Kidney (tissue), 13 donors: ENCODE measurements at regions not wholly inside any gene's neighbourhood (a gene's known extent, or its start where the extent isn't known, plus 50 kb on each side); places are given as distances from the start of the nearest gene placed in this dataset.

Experiments used
- DNase-seq, 5 donors: peaks; one replicate each; pipeline ENCODE4 v3.0.0-alpha.2; 2013 to 2020
- FAIRE-seq: peaks from 2 replicates; lab custom pipeline; 2012; peaks lifted over from hg19 to GRCh38; lab: Jason Lieb, UNC
- H3K27ac ChIP-seq, 2 donors: one replicate each; pipeline ENCODE4 v1.7.0; 2013; ENCODE audit warnings: low read depth in 2 of 2, low read length in 2 of 2, inconsistent platforms in 1 of 2
- H3K27me3 ChIP-seq: one replicate; pipeline ENCODE4 v1.7.1; 2013; ENCODE audit warnings: low read length, inconsistent platforms; ENCODE audit not compliant: control insufficient read depth, insufficient read depth
- H3K36me3 ChIP-seq, 3 donors: one replicate each; pipeline versions ENCODE4 v1.7.0 to v1.7.1; 2013; ENCODE audit warnings: low read length in 3 of 3, control low read depth in 1 of 3, inconsistent platforms in 1 of 3; ENCODE audit not compliant: insufficient read depth in 3 of 3, control insufficient read depth in 2 of 3
- H3K4me1 ChIP-seq, 3 donors: one replicate each; pipeline versions ENCODE4 v1.7.0 to v1.7.1; 2013; ENCODE audit warnings: low read length in 3 of 3, inconsistent platforms in 1 of 3, low read depth in 1 of 3; ENCODE audit not compliant: control insufficient read depth in 2 of 3, insufficient read depth in 2 of 3
- H3K4me3 ChIP-seq, 3 donors: one replicate each; pipeline versions ENCODE4 v1.7.0 to v1.8.1; 2013; ENCODE audit warnings: low read length in 3 of 3, control low read depth in 1 of 3, inconsistent platforms in 1 of 3
- H3K9ac ChIP-seq, 3 donors: one replicate each; pipeline versions ENCODE4 v1.7.0 to v1.7.1; 2013; ENCODE audit warnings: low read length in 3 of 3, control low read depth in 1 of 3, inconsistent platforms in 1 of 3
- H3K9me3 ChIP-seq, 3 donors: one replicate each; pipeline versions ENCODE4 v1.7.0 to v1.7.1; 2013; ENCODE audit warnings: low read length in 3 of 3, control low read depth in 1 of 3, inconsistent platforms in 1 of 3; ENCODE audit not compliant: control insufficient read depth in 2 of 3, insufficient read depth in 1 of 3
- CTCF ChIP-seq: IDR thresholded peaks from 3 replicates; pipeline ENCODE4 v1.5.1; 2012; ENCODE audit warnings: mild to moderate bottlenecking, moderate library complexity, borderline replicate concordance; ENCODE audit not compliant: insufficient read depth; ENCODE audit errors: extremely low read depth
- intact Hi-C: fragments of 100-400 bp; cut with DNase I; formaldehyde crosslinking; loops from one replicate; pipeline ENCODE4 v1.11.1; 2022
- donor health status: control.
- donor health status: control.
- donor health status: control.
- donor health status: control.
- donor health status: control.
- donor health status: DM: yes; HTN: yes; CAD: no.
- donor health status: Normal renal cell carcinoma (clear cell type).

GRCh38 chrX:38982370-38982769, 181.1 kb downstream of the MID1IP1 start:
- DNase-seq: no peak
- no peak for TF ChIP-seq CTCF
- peaks cover 0 to 3% (median 0%) of the 10 kb centered on the region in 3 donors for H3K4me1 ChIP-seq
- H3K9me3 ChIP-seq: no peaks in the 10 kb centered on the region
- H3K27me3 ChIP-seq: no peaks in the 10 kb centered on the region
- FAIRE-seq: no peak
- no peak overlapping the region for H3K9ac ChIP-seq
- H3K36me3 ChIP-seq: no peaks in the 10 kb centered on the region
- intact Hi-C loops: no loop called here
- no peak overlapping the region for H3K27ac ChIP-seq
- no peak overlapping the region for H3K4me3 ChIP-seq

GRCh38 chrX:38982843-38983242, 181.6 kb downstream of the MID1IP1 start:
- DNase-seq (no peak), FAIRE-seq (no peak)
- Histone ChIP-seq H3K36me3 (no peaks in the 10 kb centered on the region), H3K27ac (no peak overlapping the region), H3K9ac (no peak overlapping the region), H3K4me3 (no peak overlapping the region), H3K9me3 (no peaks in the 10 kb centered on the region), H3K27me3 (no peaks in the 10 kb centered on the region), H3K4me1 (peaks cover 0 to 3% (median 0%) of the 10 kb centered on the region in 3 donors)
- no peak for TF ChIP-seq CTCF
- intact Hi-C loops: no loop called here

GRCh38 chrX:38985375-38985774, 184.1 kb downstream of the MID1IP1 start:
- no peak overlapping the region for H3K27ac ChIP-seq
- DNase-seq (no peak), FAIRE-seq (no peak)
- H3K9me3 ChIP-seq: no peaks in the 10 kb centered on the region
- H3K9ac ChIP-seq: no peak overlapping the region
- H3K36me3 ChIP-seq: no peaks in the 10 kb centered on the region
- no peak for TF ChIP-seq CTCF
- intact Hi-C loops: no loop called here
- no peak overlapping the region for H3K4me3 ChIP-seq
- H3K27me3 ChIP-seq: peaks cover 2% of the 10 kb centered on the region
- peaks cover 0 to 3% (median 0%) of the 10 kb centered on the region in 3 donors for H3K4me1 ChIP-seq

GRCh38 chrX:38985945-38986344, 184.7 kb downstream of the MID1IP1 start:
- Histone ChIP-seq H3K4me1 (peaks cover 0 to 3% (median 0%) of the 10 kb centered on the region in 3 donors), H3K9ac (no peak overlapping the region), H3K4me3 (no peak overlapping the region), H3K27me3 (peaks cover 2% of the 10 kb centered on the region), H3K36me3 (no peaks in the 10 kb centered on the region), H3K27ac (no peak overlapping the region), H3K9me3 (no peaks in the 10 kb centered on the region)
- DNase-seq (no peak), FAIRE-seq (peak; percentile 38)
- TF ChIP-seq CTCF: no peak
- intact Hi-C loops: no loop called here
